OCI-LY3 (cell line): ENCODE measurements at regions not wholly inside any gene's neighbourhood (a gene's known extent, or its start where the extent isn't known, plus 50 kb on each side); places are given as distances from the start of the nearest gene placed in this dataset.

Experiments
- H2AFZ ChIP-seq: fragments of 200-600, 300-600 bp; shearing (Covaris generic); 2 replicates; pipeline ENCODE4 v1.6.0; 2014; ENCODE audit warnings: antibody characterized with exemption, low read depth, low read length
- H3K27ac ChIP-seq: fragments of 200-600, 300-600 bp; sonication (generic); 2 replicates; pipeline ENCODE4 v1.5.1; 2014; ENCODE audit warnings: mild to moderate bottlenecking, low read length, moderate library complexity, mixed read lengths
- H3K27me3 ChIP-seq: fragments of 200-600, 300-600 bp; sonication (generic); 2 replicates; pipeline ENCODE4 v1.6.1; 2014; ENCODE audit warnings: low read depth, low read length, mixed read lengths
- H3K36me3 ChIP-seq: fragments of 200-600, 300-600 bp; sonication (generic); replicated peaks from 2 replicates; pipeline ENCODE3; 2014; ENCODE audit warnings: low read depth, low read length, mixed read lengths
- H3K4me1 ChIP-seq: fragments of 300-600, 200-600 bp; sonication (generic); 2 replicates; pipeline ENCODE4 v1.6.1; 2014; ENCODE audit warnings: low read length, mixed read lengths
- H3K4me2 ChIP-seq: fragments of 200-600, 300-600 bp; sonication (generic); 2 replicates; pipeline ENCODE4 v1.6.1; 2014; ENCODE audit warnings: low read length, mixed read lengths
- H3K4me3 ChIP-seq: fragments of 300-600, 200-600 bp; sonication (generic); 2 replicates; pipeline ENCODE4 v1.5.1; 2014; ENCODE audit warnings: antibody characterized with exemption, mild to moderate bottlenecking, low read length, moderate library complexity
- H3K79me2 ChIP-seq: fragments of 300-600, 200-600 bp; shearing (Covaris generic); 2 replicates; pipeline ENCODE4 v1.6.1; 2014; ENCODE audit warnings: mild to moderate bottlenecking, low read length, mixed read lengths
- H3K9ac ChIP-seq: fragments of 300-600, 200-600 bp; shearing (Covaris generic); 2 replicates; pipeline ENCODE4 v1.6.0; 2014; ENCODE audit warnings: mild to moderate bottlenecking, low read length, moderate library complexity
- H3K9me3 ChIP-seq: fragments of 200-600, 300-600 bp; shearing (Covaris generic); 2 replicates; pipeline ENCODE4 v1.6.1; 2014; ENCODE audit warnings: low read length, mixed read lengths; ENCODE audit not compliant: insufficient read depth
- H4K20me1 ChIP-seq: fragments of 200-600, 300-600 bp; sonication (generic); 2 replicates; pipeline ENCODE4 v1.6.1; 2016; ENCODE audit warnings: low read length, mixed read lengths; ENCODE audit not compliant: insufficient read depth
- CTCF ChIP-seq: fragments of 200-600, 300-600 bp; sonication (generic); IDR thresholded peaks from 2 replicates; pipeline ENCODE4 v1.5.1; 2014; ENCODE audit warnings: antibody characterized with exemption, low read length, low read depth
- EZH2phosphoT487 ChIP-seq: fragments of 200-600 bp; shearing (Covaris generic); IDR thresholded peaks from 2 replicates; pipeline ENCODE4 v1.6.1; 2018; ENCODE audit warnings: antibody characterized with exemption, mixed run types, low read depth

GRCh38 chr13:53126841-53127245, 98.2 kb downstream of the OLFM4 start:
- H3K27me3 ChIP-seq: no peaks in the 10 kb centered on the region
- H3K9ac ChIP-seq: no peak overlapping the region
- no peaks in the 10 kb centered on the region for H4K20me1 ChIP-seq
- no peaks in the 10 kb centered on the region for H3K36me3 ChIP-seq
- H3K27ac ChIP-seq: no peak overlapping the region
- H3K4me2 ChIP-seq: no peak overlapping the region
- H2AFZ ChIP-seq: no peak overlapping the region
- H3K4me1 ChIP-seq: peaks cover 15% of the 10 kb centered on the region
- no peaks in the 10 kb centered on the region for H3K79me2 ChIP-seq
- no peaks in the 10 kb centered on the region for H3K9me3 ChIP-seq
- TF ChIP-seq EZH2phosphoT487: no peak
- no peak for TF ChIP-seq CTCF
- no peak overlapping the region for H3K4me3 ChIP-seq

- H2AFZ ChIP-seq: no peak overlapping the region
- no peaks in the 10 kb centered on the region for H3K79me2 ChIP-seq
- no peak overlapping the region for H3K27ac ChIP-seq
- no peaks in the 10 kb centered on the region for H3K36me3 ChIP-seq
- H3K4me1 ChIP-seq: peaks cover 15% of the 10 kb centered on the region
- TF ChIP-seq EZH2phosphoT487 (no peak), CTCF (no peak)
- H3K9me3 ChIP-seq: no peaks in the 10 kb centered on the region
- H3K9ac ChIP-seq: no peak overlapping the region
- no peak overlapping the region for H3K4me2 ChIP-seq
- H4K20me1 ChIP-seq: no peaks in the 10 kb centered on the region
- 0 out of 2 replicates have a peak, but pooled peaks cover 2% of the 10 kb centered on the region for H3K27me3 ChIP-seq
- no peak overlapping the region for H3K4me3 ChIP-seq
Observed at GRCh38 chr13:53127373-53127772, 98.8 kb downstream of the OLFM4 start.

- Histone ChIP-seq H3K79me2 (no peaks in the 10 kb centered on the region), H3K4me3 (no peak overlapping the region), H4K20me1 (no peaks in the 10 kb centered on the region), H2AFZ (no peak overlapping the region), H3K27ac (no peak overlapping the region), H3K27me3 (peaks cover 6% of the 10 kb centered on the region; the same call in 1 of the 2 replicates), H3K9me3 (no peaks in the 10 kb centered on the region), H3K4me2 (no peak overlapping the region), H3K4me1 (peaks cover 7% of the 10 kb centered on the region), H3K36me3 (no peaks in the 10 kb centered on the region), H3K9ac (no peak overlapping the region)
- TF ChIP-seq EZH2phosphoT487: no peak
Observed at GRCh38 chr13:53129864-53130393, 101.3 kb downstream of the OLFM4 start.

- Histone ChIP-seq H3K4me1 (no peaks in the 10 kb centered on the region), H2AFZ (no peak overlapping the region), H3K4me3 (no peak overlapping the region), H3K27ac (no peak overlapping the region), H3K9ac (no peak overlapping the region), H3K9me3 (no peaks in the 10 kb centered on the region), H3K79me2 (no peaks in the 10 kb centered on the region), H4K20me1 (no peaks in the 10 kb centered on the region), H3K27me3 (peaks cover 6% of the 10 kb centered on the region; the same call in 1 of the 2 replicates), H3K4me2 (no peak overlapping the region), H3K36me3 (no peaks in the 10 kb centered on the region)
- TF ChIP-seq CTCF (no peak), EZH2phosphoT487 (no peak)
Observed at GRCh38 chr13:53131361-53131760, 102.7 kb downstream of the OLFM4 start.

GRCh38 chr13:53135301-53135700, 106.7 kb downstream of the OLFM4 start:
- Histone ChIP-seq H3K4me2 (no peak overlapping the region), H3K4me1 (no peaks in the 10 kb centered on the region)

More at GRCh38 chr13:53135301-53135700, 106.7 kb downstream of the OLFM4 start:
- H3K9me3 ChIP-seq: no peaks in the 10 kb centered on the region
- H3K79me2 ChIP-seq: no peaks in the 10 kb centered on the region
- H4K20me1 ChIP-seq: no peaks in the 10 kb centered on the region
- peaks cover 9% of the 10 kb centered on the region; the same call in 1 of the 2 replicates for H3K27me3 ChIP-seq
- H3K36me3 ChIP-seq: no peaks in the 10 kb centered on the region
- H3K9ac ChIP-seq: no peak overlapping the region
- no peak overlapping the region for H3K27ac ChIP-seq
- TF ChIP-seq EZH2phosphoT487 (no peak), CTCF (no peak)
- H3K4me3 ChIP-seq: no peak overlapping the region
- no peak overlapping the region for H2AFZ ChIP-seq
